SKM-1 (cell line): ENCODE measurements at regions not wholly inside any gene's neighbourhood (a gene's known extent, or its start where the extent isn't known, plus 50 kb on each side); places are given as distances from the start of the nearest gene placed in this dataset.

Experiments used
- DNase-seq: peaks from one replicate; lab custom pipeline; 2025; ENCODE audit not compliant: unreplicated experiment; lab: John Stamatoyannopoulos, UW

GRCh38 chr5:6831678-6832671 is 118.7 kb downstream of the TENT4A start:
- DNase-seq: no peak

GRCh38 chr5:6832994-6833393 is 119.8 kb downstream of the TENT4A start:
- DNase-seq: no peak

GRCh38 chr5:6833406-6833805 is 120.2 kb downstream of the TENT4A start:
- DNase-seq: no peak

GRCh38 chr5:6837095-6837494 is 123.9 kb downstream of the TENT4A start:
- DNase-seq: no peak

- no peak for DNase-seq
Measured at GRCh38 chr5:6837519-6838110, 124.4 kb downstream of the TENT4A start.

- no peak for DNase-seq
Measured at GRCh38 chr5:6838736-6839135, 125.5 kb downstream of the TENT4A start.

GRCh38 chr5:6840136-6840793 is 127.0 kb downstream of the TENT4A start:
- DNase-seq: no peak

- no peak for DNase-seq
Measured at GRCh38 chr5:6843335-6843734, 130.1 kb downstream of the TENT4A start.

GRCh38 chr5:6843821-6844220 is 130.6 kb downstream of the TENT4A start:
- DNase-seq: no peak

GRCh38 chr5:6845856-6846255 is 132.6 kb downstream of the TENT4A start:
- DNase-seq: no peak

GRCh38 chr5:6847870-6848269 is 134.6 kb downstream of the TENT4A start:
- DNase-seq: no peak

GRCh38 chr5:6849316-6850105 is 136.3 kb downstream of the TENT4A start:
- no peak for DNase-seq

- DNase-seq: no peak
Measured at GRCh38 chr5:6850106-6850432, 136.8 kb downstream of the TENT4A start.

- no peak for DNase-seq
Measured at GRCh38 chr5:6856653-6857052, 143.4 kb downstream of the TENT4A start.

- DNase-seq: no peak
Measured at GRCh38 chr5:6858419-6858818, 145.2 kb downstream of the TENT4A start.

GRCh38 chr5:6859023-6859422 is 145.8 kb downstream of the TENT4A start:
- DNase-seq: no peak

- DNase-seq: no peak
Measured at GRCh38 chr5:6859951-6860638, 146.9 kb downstream of the TENT4A start.

- DNase-seq: no peak
Measured at GRCh38 chr5:6861036-6861435, 147.8 kb downstream of the TENT4A start.

GRCh38 chr5:6861667-6862066 is 148.4 kb downstream of the TENT4A start:
- no peak for DNase-seq

- DNase-seq: no peak
Measured at GRCh38 chr5:6862306-6862705, 149.1 kb downstream of the TENT4A start.

GRCh38 chr5:6867712-6868111 is 154.5 kb downstream of the TENT4A start:
- no peak for DNase-seq
